ENCODE measurements at regions not wholly inside any gene's neighbourhood (a gene's known extent, or its start where the extent isn't known, plus 50 kb on each side); places are given as distances from the start of the nearest gene placed in this dataset.
"Not testable (repeated sequence)": the region's sequence is repeated elsewhere in the genome, so short reads cannot be mapped to it uniquely, and the experiment has no call there.

DNA sequence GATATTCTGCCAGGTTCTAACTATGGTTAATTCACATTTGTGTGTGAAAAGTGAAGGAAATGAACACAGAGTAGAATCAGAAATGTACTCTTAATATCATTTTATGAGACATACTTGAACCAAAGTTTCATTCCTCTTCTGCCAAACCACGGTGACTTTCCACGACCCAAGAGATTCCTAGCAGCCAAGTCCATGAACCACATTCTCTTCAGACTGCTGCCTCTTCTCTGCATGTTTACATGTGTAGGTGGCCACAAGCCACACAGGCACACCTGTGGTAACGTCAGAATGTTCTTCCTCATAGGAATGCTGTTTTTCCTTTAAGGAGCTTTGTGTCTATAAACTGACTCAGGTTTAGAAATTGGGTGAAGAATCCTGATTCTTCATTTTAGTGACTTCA is 1411.2 kb downstream of the RAPGEF2 start:
- Histone ChIP-seq H2AFZ (ENCODE audit: low read depth, low read length) (no peak overlapping the region), H3K9ac (ENCODE audit: low read depth, low read length) (no peak overlapping the region), H3K27me3 (ENCODE audit: insufficient read depth, low read length, poor library complexity) (no peaks in the 10 kb centered on the region), H3K4me1 (ENCODE audit: insufficient read depth, low read length) (no peaks in the 10 kb centered on the region), H4K20me1 (ENCODE audit: insufficient read depth, low read length) (no peaks in the 10 kb centered on the region), H3K27ac (ENCODE audit: low read length) (no peak overlapping the region), H3K36me3 (ENCODE audit: insufficient read depth, low read length) (no peaks in the 10 kb centered on the region), H3K4me2 (ENCODE audit: insufficient read depth, low read length) (no peak overlapping the region), H3K9me3 (ENCODE audit: insufficient read depth, low read length, severe bottlenecking) (no peaks in the 10 kb centered on the region), H3K79me2 (ENCODE audit: insufficient read depth, low read length) (no peaks in the 10 kb centered on the region), H3K4me3 (ENCODE audit: low read depth in 1 of 2, low read length in 2 of 2) (no peak overlapping the region)
- DNase-seq (no peak), ATAC-seq (ENCODE audit: insufficient read depth, low read depth) (no peak)
- no peak for TF ChIP-seq CTCF (IDR thresholded peaks at IDR 0.05; ENCODE audit: borderline replicate concordance, extremely low read depth, low read length, poor library complexity, severe bottlenecking)

- no peaks in the 10 kb centered on the region for H3K4me1 ChIP-seq (ENCODE audit: insufficient read depth, low read length)
- H3K4me2 ChIP-seq (ENCODE audit: insufficient read depth, low read length): no peak overlapping the region
- no peak overlapping the region for H3K9ac ChIP-seq (ENCODE audit: low read depth, low read length)
- H2AFZ ChIP-seq (ENCODE audit: low read depth, low read length): no peak overlapping the region
- no peaks in the 10 kb centered on the region for H3K9me3 ChIP-seq (ENCODE audit: insufficient read depth, low read length, severe bottlenecking)
- H3K27ac ChIP-seq (ENCODE audit: low read length): no peak overlapping the region
- ATAC-seq (ENCODE audit: insufficient read depth, low read depth): no peak
- TF ChIP-seq CTCF (IDR thresholded peaks at IDR 0.05; ENCODE audit: borderline replicate concordance, extremely low read depth, low read length, poor library complexity, severe bottlenecking) (no peak), EZH2 (IDR thresholded peaks at IDR 0.05; ENCODE audit: borderline replicate concordance, low read depth, low read length, severe bottlenecking) (no peak)
- no peaks in the 10 kb centered on the region for H3K36me3 ChIP-seq (ENCODE audit: insufficient read depth, low read length)
- H4K20me1 ChIP-seq (ENCODE audit: insufficient read depth, low read length): no peaks in the 10 kb centered on the region
- no peaks in the 10 kb centered on the region for H3K79me2 ChIP-seq (ENCODE audit: insufficient read depth, low read length)
- no peak overlapping the region for H3K4me3 ChIP-seq (ENCODE audit: low read depth in 1 of 2, low read length in 2 of 2)
- no peaks in the 10 kb centered on the region for H3K27me3 ChIP-seq (ENCODE audit: insufficient read depth, low read length, poor library complexity)
- DNase-seq: no peak
Measured at GRCh38 chr4:160523231-160523630, 1420.4 kb downstream of the RAPGEF2 start.

- Histone ChIP-seq H3K36me3 (ENCODE audit: insufficient read depth, low read length) (no peaks in the 10 kb centered on the region), H4K20me1 (ENCODE audit: insufficient read depth, low read length) (no peaks in the 10 kb centered on the region), H3K9me3 (ENCODE audit: insufficient read depth, low read length, severe bottlenecking) (no peaks in the 10 kb centered on the region), H3K4me2 (ENCODE audit: insufficient read depth, low read length) (no peak overlapping the region), H3K4me3 (ENCODE audit: low read depth in 1 of 2, low read length in 2 of 2) (no peak overlapping the region), H3K27me3 (ENCODE audit: insufficient read depth, low read length, poor library complexity) (no peaks in the 10 kb centered on the region), H2AFZ (ENCODE audit: low read depth, low read length) (no peak overlapping the region), H3K4me1 (ENCODE audit: insufficient read depth, low read length) (no peaks in the 10 kb centered on the region), H3K27ac (ENCODE audit: low read length) (no peak overlapping the region), H3K79me2 (ENCODE audit: insufficient read depth, low read length) (no peaks in the 10 kb centered on the region), H3K9ac (ENCODE audit: low read depth, low read length) (no peak overlapping the region)
- DNase-seq (no peak), ATAC-seq (ENCODE audit: insufficient read depth, low read depth) (no peak)
- no peak for TF ChIP-seq CTCF (IDR thresholded peaks at IDR 0.05; ENCODE audit: borderline replicate concordance, extremely low read depth, low read length, poor library complexity, severe bottlenecking)
- no peak for TF ChIP-seq EZH2 (IDR thresholded peaks at IDR 0.05; ENCODE audit: borderline replicate concordance, low read depth, low read length, severe bottlenecking)
Measured at GRCh38 chr4:160537681-160538080, 1434.8 kb downstream of the RAPGEF2 start.

DNA sequence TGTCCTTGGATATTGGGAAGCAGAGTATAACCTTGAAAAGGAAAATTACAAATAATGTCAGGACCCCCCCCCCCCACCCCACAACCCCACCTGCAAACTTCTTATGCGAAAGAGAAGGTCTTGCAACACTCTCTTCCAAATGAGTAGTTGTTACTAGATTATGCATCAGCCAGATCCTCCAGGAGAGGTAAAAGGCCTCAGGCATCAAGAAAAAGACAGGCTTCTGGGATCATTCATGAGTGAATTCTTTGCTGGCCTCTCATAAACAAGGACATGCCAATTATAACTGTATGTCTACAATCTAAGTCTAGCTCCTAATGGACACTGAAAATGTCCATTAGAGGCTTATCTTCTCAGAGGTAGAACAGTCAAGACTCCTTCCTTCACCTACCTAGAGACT is 1443.3 kb downstream of the RAPGEF2 start:
- Histone ChIP-seq H2AFZ (ENCODE audit: low read depth, low read length) (no peak overlapping the region), H3K36me3 (ENCODE audit: insufficient read depth, low read length) (no peaks in the 10 kb centered on the region), H3K9me3 (ENCODE audit: insufficient read depth, low read length, severe bottlenecking) (no peaks in the 10 kb centered on the region), H3K27me3 (ENCODE audit: insufficient read depth, low read length, poor library complexity) (no peaks in the 10 kb centered on the region), H3K4me1 (ENCODE audit: insufficient read depth, low read length) (no peaks in the 10 kb centered on the region), H3K4me3 (ENCODE audit: low read depth in 1 of 2, low read length in 2 of 2) (no peak overlapping the region), H3K9ac (ENCODE audit: low read depth, low read length) (no peak overlapping the region), H4K20me1 (ENCODE audit: insufficient read depth, low read length) (no peaks in the 10 kb centered on the region), H3K4me2 (ENCODE audit: insufficient read depth, low read length) (no peak overlapping the region), H3K27ac (ENCODE audit: low read length) (no peak overlapping the region), H3K79me2 (ENCODE audit: insufficient read depth, low read length) (no peaks in the 10 kb centered on the region)
- DNase-seq (no peak), ATAC-seq (ENCODE audit: insufficient read depth, low read depth) (no peak)
- TF ChIP-seq CTCF (IDR thresholded peaks at IDR 0.05; ENCODE audit: borderline replicate concordance, extremely low read depth, low read length, poor library complexity, severe bottlenecking) (no peak), EZH2 (IDR thresholded peaks at IDR 0.05; ENCODE audit: borderline replicate concordance, low read depth, low read length, severe bottlenecking) (no peak)

- not testable (repeated sequence) for H3K4me3 ChIP-seq (ENCODE audit: low read depth in 1 of 2, low read length in 2 of 2); DNase-seq; ATAC-seq (ENCODE audit: insufficient read depth, low read depth); H3K36me3 ChIP-seq (ENCODE audit: insufficient read depth, low read length); H4K20me1 ChIP-seq (ENCODE audit: insufficient read depth, low read length); H3K4me2 ChIP-seq (ENCODE audit: insufficient read depth, low read length); H3K9me3 ChIP-seq (ENCODE audit: insufficient read depth, low read length, severe bottlenecking); H2AFZ ChIP-seq (ENCODE audit: low read depth, low read length); H3K79me2 ChIP-seq (ENCODE audit: insufficient read depth, low read length); H3K4me1 ChIP-seq (ENCODE audit: insufficient read depth, low read length); H3K9ac ChIP-seq (ENCODE audit: low read depth, low read length); H3K27me3 ChIP-seq (ENCODE audit: insufficient read depth, low read length, poor library complexity); H3K27ac ChIP-seq (ENCODE audit: low read length)
Measured at GRCh38 chr4:160549951-160550519, 1447.2 kb downstream of the RAPGEF2 start.
